K562 (cell line): ENCODE measurements at regions not wholly inside any gene's neighbourhood (a gene's known extent, or its start where the extent isn't known, plus 50 kb on each side); places are given as distances from the start of the nearest gene placed in this dataset.

Experiments
- CREB1 ChIP-seq, 2 experiments: sonication (generic) in 1 of 2; formaldehyde crosslinking in 1 of 2; IDR thresholded peaks; 2 replicates each; pipeline versions ENCODE4 v1.6.1 to v1.8.0; 2012 to 2022; ENCODE audit warnings: inconsistent platforms in 1 of 2, mild to moderate bottlenecking in 1 of 2, missing genetic modification reagents in 1 of 2, moderate library complexity in 1 of 2
- DPF2 ChIP-seq: fragments of 450-650 bp; IDR thresholded peaks from 2 replicates; pipeline ENCODE4 v1.6.1; 2016
- HDAC1 ChIP-seq, 2 experiments: fragments of 450-650 bp; IDR thresholded peaks; 2 replicates each; pipeline ENCODE4 v1.6.1; 2016 to 2017; ENCODE audit warnings: inconsistent platforms in 1 of 2, mild to moderate bottlenecking in 1 of 2, moderate library complexity in 1 of 2
- NFE2 ChIP-seq: IDR thresholded peaks from 2 replicates; pipeline ENCODE4 v1.6.1; 2014; ENCODE audit warnings: antibody characterized with exemption, low read depth
- ZEB2 ChIP-seq: fragments of 450-650 bp; IDR thresholded peaks from 2 replicates; pipeline ENCODE4 v1.6.1; 2016
- TF ChIP-seq, protein P1 (sequence below): fragments of 450-650 bp; IDR thresholded peaks from 2 replicates; pipeline ENCODE4 v1.6.1; 2016; ENCODE audit warnings: low read depth
- TF ChIP-seq, protein P2 (sequence below), 2 experiments: fragments of 450-650 bp in 1 of 2; sonication (generic) in 1 of 2; formaldehyde crosslinking; conservative IDR thresholded peaks; 2 replicates each; pipeline versions ENCODE4 v1.4.0 to v1.8.1; 2020 to 2022; ENCODE audit warnings: mild to moderate bottlenecking in 1 of 2, missing genetic modification reagents in 1 of 2
- TF ChIP-seq, protein P3 (sequence below), 2 experiments: fragments of 450-650 bp in 1 of 2; sonication (generic) in 1 of 2; formaldehyde crosslinking in 1 of 2; IDR thresholded peaks in 1 of 2; conservative IDR thresholded peaks in 1 of 2; 2 replicates each; pipeline versions ENCODE4 v1.6.1 to v1.8.1; 2016 to 2023; ENCODE audit warnings: mild to moderate bottlenecking in 2 of 2, moderate library complexity in 2 of 2, inconsistent platforms in 1 of 2, missing genetic modification reagents in 1 of 2

GRCh38 chr13:111623743-111624505, 303.5 kb downstream of the TEX29 start (continued):
- TF ChIP-seq NFE2, result no peak
- TF ChIP-seq ZEB2, result no peak
- TF ChIP-seq, protein P1, sequence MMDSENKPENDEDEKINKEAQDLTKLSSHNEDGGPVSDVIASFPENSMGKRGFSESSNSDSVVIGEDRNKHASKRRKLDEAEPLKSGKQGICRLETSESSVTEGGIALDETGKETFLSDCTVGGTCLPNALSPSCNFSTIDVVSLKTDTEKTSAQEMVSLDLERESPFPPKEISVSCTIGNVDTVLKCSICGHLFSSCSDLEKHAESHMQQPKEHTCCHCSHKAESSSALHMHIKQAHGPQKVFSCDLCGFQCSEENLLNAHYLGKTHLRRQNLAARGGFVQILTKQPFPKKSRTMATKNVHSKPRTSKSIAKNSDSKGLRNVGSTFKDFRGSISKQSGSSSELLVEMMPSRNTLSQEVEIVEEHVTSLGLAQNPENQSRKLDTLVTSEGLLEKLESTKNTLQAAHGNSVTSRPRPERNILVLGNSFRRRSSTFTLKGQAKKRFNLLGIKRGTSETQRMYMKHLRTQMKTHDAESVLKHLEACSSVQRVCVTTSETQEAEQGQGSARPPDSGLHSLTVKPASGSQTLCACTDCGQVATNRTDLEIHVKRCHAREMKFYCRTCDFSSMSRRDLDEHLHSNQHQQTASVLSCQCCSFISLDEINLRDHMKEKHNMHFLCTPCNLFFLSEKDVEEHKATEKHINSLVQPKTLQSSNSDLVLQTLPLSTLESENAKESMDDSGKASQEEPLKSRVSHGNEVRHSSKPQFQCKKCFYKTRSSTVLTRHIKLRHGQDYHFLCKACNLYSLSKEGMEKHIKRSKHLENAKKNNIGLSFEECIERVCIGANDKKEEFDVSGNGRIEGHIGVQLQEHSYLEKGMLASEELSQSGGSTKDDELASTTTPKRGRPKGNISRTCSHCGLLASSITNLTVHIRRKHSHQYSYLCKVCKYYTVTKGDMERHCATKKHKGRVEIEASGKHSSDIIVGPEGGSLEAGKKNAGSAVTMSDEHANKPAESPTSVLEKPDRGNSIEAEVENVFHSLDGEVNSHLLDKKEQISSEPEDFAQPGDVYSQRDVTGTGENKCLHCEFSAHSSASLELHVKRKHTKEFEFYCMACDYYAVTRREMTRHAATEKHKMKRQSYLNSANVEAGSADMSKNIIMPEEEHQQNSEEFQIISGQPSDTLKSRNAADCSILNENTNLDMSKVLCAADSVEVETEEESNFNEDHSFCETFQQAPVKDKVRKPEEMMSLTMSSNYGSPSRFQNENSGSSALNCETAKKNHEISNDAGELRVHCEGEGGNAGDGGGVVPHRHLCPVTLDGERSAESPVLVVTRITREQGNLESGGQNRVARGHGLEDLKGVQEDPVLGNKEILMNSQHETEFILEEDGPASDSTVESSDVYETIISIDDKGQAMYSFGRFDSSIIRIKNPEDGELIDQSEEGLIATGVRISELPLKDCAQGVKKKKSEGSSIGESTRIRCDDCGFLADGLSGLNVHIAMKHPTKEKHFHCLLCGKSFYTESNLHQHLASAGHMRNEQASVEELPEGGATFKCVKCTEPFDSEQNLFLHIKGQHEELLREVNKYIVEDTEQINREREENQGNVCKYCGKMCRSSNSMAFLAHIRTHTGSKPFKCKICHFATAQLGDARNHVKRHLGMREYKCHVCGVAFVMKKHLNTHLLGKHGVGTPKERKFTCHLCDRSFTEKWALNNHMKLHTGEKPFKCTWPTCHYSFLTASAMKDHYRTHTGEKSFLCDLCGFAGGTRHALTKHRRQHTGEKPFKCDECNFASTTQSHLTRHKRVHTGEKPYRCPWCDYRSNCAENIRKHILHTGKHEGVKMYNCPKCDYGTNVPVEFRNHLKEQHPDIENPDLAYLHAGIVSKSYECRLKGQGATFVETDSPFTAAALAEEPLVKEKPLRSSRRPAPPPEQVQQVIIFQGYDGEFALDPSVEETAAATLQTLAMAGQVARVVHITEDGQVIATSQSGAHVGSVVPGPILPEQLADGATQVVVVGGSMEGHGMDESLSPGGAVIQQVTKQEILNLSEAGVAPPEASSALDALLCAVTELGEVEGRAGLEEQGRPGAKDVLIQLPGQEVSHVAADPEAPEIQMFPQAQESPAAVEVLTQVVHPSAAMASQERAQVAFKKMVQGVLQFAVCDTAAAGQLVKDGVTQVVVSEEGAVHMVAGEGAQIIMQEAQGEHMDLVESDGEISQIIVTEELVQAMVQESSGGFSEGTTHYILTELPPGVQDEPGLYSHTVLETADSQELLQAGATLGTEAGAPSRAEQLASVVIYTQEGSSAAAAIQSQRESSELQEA, result no peak
- TF ChIP-seq, protein P2, sequence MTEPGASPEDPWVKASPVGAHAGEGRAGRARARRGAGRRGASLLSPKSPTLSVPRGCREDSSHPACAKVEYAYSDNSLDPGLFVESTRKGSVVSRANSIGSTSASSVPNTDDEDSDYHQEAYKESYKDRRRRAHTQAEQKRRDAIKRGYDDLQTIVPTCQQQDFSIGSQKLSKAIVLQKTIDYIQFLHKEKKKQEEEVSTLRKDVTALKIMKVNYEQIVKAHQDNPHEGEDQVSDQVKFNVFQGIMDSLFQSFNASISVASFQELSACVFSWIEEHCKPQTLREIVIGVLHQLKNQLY (CRISPR knock-in tag; conservative IDR thresholded peaks at IDR 0.05), result no peak
- TF ChIP-seq HDAC1 (IDR thresholded peaks at IDR 0.05), result no peak
- TF ChIP-seq, protein P3, sequence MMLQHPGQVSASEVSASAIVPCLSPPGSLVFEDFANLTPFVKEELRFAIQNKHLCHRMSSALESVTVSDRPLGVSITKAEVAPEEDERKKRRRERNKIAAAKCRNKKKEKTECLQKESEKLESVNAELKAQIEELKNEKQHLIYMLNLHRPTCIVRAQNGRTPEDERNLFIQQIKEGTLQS (IDR thresholded peaks at IDR 0.05), result no peak
- TF ChIP-seq, protein P3 (CRISPR knock-in tag; conservative IDR thresholded peaks at IDR 0.05), result no peak
- TF ChIP-seq DPF2, result no peak
- TF ChIP-seq CREB1 (IDR thresholded peaks at IDR 0.05), result no peak
- TF ChIP-seq CREB1 (CRISPR knock-in tag; IDR thresholded peaks at IDR 0.05), result no peak
